HTR-8/SVneo (cell line): ENCODE measurements at regions not wholly inside any gene's neighbourhood (a gene's known extent, or its start where the extent isn't known, plus 50 kb on each side); places are given as distances from the start of the nearest gene placed in this dataset.

ENCODE experiments used
- DNase-seq: peaks from one replicate; pipeline ENCODE4 v3.0.0; 2011; ENCODE audit warnings: low spot score, mixed read lengths; ENCODE audit not compliant: insufficient read length
- FAIRE-seq: peaks from 2 replicates; lab custom pipeline; 2011; peaks lifted over from hg19 to GRCh38; lab: Jason Lieb, UNC

- FAIRE-seq, result no peak
Measured at GRCh38 chr2:105597806-105598803, 146.6 kb upstream of the NCK2 start.

GRCh38 chr2:105597011-105597805, 147.5 kb upstream of the NCK2 start:
- DNase-seq (no peak), FAIRE-seq (no peak)

More at GRCh38 chr2:105597806-105598803, 146.6 kb upstream of the NCK2 start:
- DNase-seq, result no peak

- no peak for FAIRE-seq
- DNase-seq, result no peak
Measured at GRCh38 chr2:105596411-105596921, 148.2 kb upstream of the NCK2 start.

- DNase-seq (peak; percentile 11), FAIRE-seq (peak; percentile 36)
Measured at GRCh38 chr2:105595536-105595935, 149.2 kb upstream of the NCK2 start.

- DNase-seq, result no peak
- FAIRE-seq, result no peak
Measured at GRCh38 chr2:105593221-105593967, 151.3 kb upstream of the NCK2 start.

- no peak for FAIRE-seq
Measured at GRCh38 chr2:105592288-105592687, 152.4 kb upstream of the NCK2 start.

GRCh38 chr2:105590780-105591660, 153.7 kb upstream of the NCK2 start:
- no peak for FAIRE-seq
- no peak for DNase-seq

More at GRCh38 chr2:105592288-105592687, 152.4 kb upstream of the NCK2 start:
- DNase-seq, result no peak

- DNase-seq (no peak), FAIRE-seq (no peak)
Measured at GRCh38 chr2:105588581-105588980, 156.1 kb upstream of the NCK2 start.

GRCh38 chr2:105587637-105588036, 157.1 kb upstream of the NCK2 start:
- no peak for FAIRE-seq
- DNase-seq, result no peak

GRCh38 chr2:105584435-105585010, 160.2 kb upstream of the NCK2 start:
- FAIRE-seq (no peak), DNase-seq (no peak)

GRCh38 chr2:105582952-105583660, 161.6 kb upstream of the NCK2 start:
- FAIRE-seq (no peak), DNase-seq (no peak)

- no peak for DNase-seq
- no peak for FAIRE-seq
Measured at GRCh38 chr2:105581555-105581944, 163.2 kb upstream of the NCK2 start.

GRCh38 chr2:105580870-105581554, 163.7 kb upstream of the NCK2 start:
- no peak for FAIRE-seq

GRCh38 chr2:105580216-105580615, 164.5 kb upstream of the NCK2 start:
- FAIRE-seq (no peak), DNase-seq (no peak)

More at GRCh38 chr2:105580870-105581554, 163.7 kb upstream of the NCK2 start:
- DNase-seq, result no peak

GRCh38 chr2:105578166-105578565, 166.5 kb upstream of the NCK2 start:
- DNase-seq (no peak), FAIRE-seq (no peak)

- FAIRE-seq (no peak), DNase-seq (no peak)
Measured at GRCh38 chr2:105577762-105578161, 166.9 kb upstream of the NCK2 start.

GRCh38 chr2:105576440-105577241, 168.1 kb upstream of the NCK2 start:
- DNase-seq (peak; percentile 59), FAIRE-seq (no peak)
